Kidney (tissue), 13 donors: ENCODE measurements at regions not wholly inside any gene's neighbourhood (a gene's known extent, or its start where the extent isn't known, plus 50 kb on each side); places are given as distances from the start of the nearest gene placed in this dataset.

ENCODE experiments used
- DNase-seq, 5 donors: peaks; one replicate each; pipeline ENCODE4 v3.0.0-alpha.2; 2013 to 2020
- FAIRE-seq: peaks from 2 replicates; lab custom pipeline; 2012; peaks lifted over from hg19 to GRCh38; lab: Jason Lieb, UNC
- H3K27ac ChIP-seq, 2 donors: one replicate each; pipeline ENCODE4 v1.7.0; 2013; ENCODE audit warnings: low read depth in 2 of 2, low read length in 2 of 2, inconsistent platforms in 1 of 2
- H3K27me3 ChIP-seq: one replicate; pipeline ENCODE4 v1.7.1; 2013; ENCODE audit warnings: low read length, inconsistent platforms; ENCODE audit not compliant: control insufficient read depth, insufficient read depth
- H3K36me3 ChIP-seq, 3 donors: one replicate each; pipeline versions ENCODE4 v1.7.0 to v1.7.1; 2013; ENCODE audit warnings: low read length in 3 of 3, control low read depth in 1 of 3, inconsistent platforms in 1 of 3; ENCODE audit not compliant: insufficient read depth in 3 of 3, control insufficient read depth in 2 of 3
- H3K4me1 ChIP-seq, 3 donors: one replicate each; pipeline versions ENCODE4 v1.7.0 to v1.7.1; 2013; ENCODE audit warnings: low read length in 3 of 3, inconsistent platforms in 1 of 3, low read depth in 1 of 3; ENCODE audit not compliant: control insufficient read depth in 2 of 3, insufficient read depth in 2 of 3
- H3K4me3 ChIP-seq, 3 donors: one replicate each; pipeline versions ENCODE4 v1.7.0 to v1.8.1; 2013; ENCODE audit warnings: low read length in 3 of 3, control low read depth in 1 of 3, inconsistent platforms in 1 of 3
- H3K9ac ChIP-seq, 3 donors: one replicate each; pipeline versions ENCODE4 v1.7.0 to v1.7.1; 2013; ENCODE audit warnings: low read length in 3 of 3, control low read depth in 1 of 3, inconsistent platforms in 1 of 3
- H3K9me3 ChIP-seq, 3 donors: one replicate each; pipeline versions ENCODE4 v1.7.0 to v1.7.1; 2013; ENCODE audit warnings: low read length in 3 of 3, control low read depth in 1 of 3, inconsistent platforms in 1 of 3; ENCODE audit not compliant: control insufficient read depth in 2 of 3, insufficient read depth in 1 of 3
- intact Hi-C: fragments of 100-400 bp; cut with DNase I; formaldehyde crosslinking; loops from one replicate; pipeline ENCODE4 v1.11.1; 2022
- TF ChIP-seq, protein P1 (sequence below): IDR thresholded peaks from 3 replicates; pipeline ENCODE4 v1.5.1; 2012; ENCODE audit warnings: mild to moderate bottlenecking, moderate library complexity, borderline replicate concordance; ENCODE audit not compliant: insufficient read depth; ENCODE audit errors: extremely low read depth
- donor health status: control.
- donor health status: control.
- donor health status: control.
- donor health status: control.
- donor health status: control.
- donor health status: DM: yes; HTN: yes; CAD: no.
- donor health status: Normal renal cell carcinoma (clear cell type).

DNA sequence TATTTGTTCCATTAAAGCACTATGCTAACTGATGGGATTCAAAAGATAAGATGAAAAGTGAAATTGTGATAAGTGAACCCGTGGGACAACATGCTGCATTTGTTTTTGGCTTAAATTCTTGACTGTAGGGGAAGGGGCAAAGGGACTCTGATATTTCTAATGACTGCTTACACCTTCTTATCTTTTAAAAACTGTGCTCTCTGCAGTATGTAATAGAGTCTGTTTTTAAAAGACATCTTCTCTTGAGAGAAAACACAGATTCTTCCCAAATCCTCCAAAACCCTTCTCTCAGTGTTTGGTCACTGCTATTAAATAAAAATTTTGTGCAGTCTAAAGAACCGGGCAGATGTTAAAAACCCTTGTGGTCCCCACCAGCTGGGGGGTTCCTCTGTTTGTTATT is 327.8 kb upstream of the FANCL start:
- Histone ChIP-seq H3K9ac (no peak overlapping the region), H3K27ac (no peak overlapping the region), H3K4me3 (no peak overlapping the region), H3K4me1 (no peaks in the 10 kb centered on the region), H3K9me3 (no peaks in the 10 kb centered on the region), H3K27me3 (no peaks in the 10 kb centered on the region), H3K36me3 (no peaks in the 10 kb centered on the region)
- TF ChIP-seq, protein P1, sequence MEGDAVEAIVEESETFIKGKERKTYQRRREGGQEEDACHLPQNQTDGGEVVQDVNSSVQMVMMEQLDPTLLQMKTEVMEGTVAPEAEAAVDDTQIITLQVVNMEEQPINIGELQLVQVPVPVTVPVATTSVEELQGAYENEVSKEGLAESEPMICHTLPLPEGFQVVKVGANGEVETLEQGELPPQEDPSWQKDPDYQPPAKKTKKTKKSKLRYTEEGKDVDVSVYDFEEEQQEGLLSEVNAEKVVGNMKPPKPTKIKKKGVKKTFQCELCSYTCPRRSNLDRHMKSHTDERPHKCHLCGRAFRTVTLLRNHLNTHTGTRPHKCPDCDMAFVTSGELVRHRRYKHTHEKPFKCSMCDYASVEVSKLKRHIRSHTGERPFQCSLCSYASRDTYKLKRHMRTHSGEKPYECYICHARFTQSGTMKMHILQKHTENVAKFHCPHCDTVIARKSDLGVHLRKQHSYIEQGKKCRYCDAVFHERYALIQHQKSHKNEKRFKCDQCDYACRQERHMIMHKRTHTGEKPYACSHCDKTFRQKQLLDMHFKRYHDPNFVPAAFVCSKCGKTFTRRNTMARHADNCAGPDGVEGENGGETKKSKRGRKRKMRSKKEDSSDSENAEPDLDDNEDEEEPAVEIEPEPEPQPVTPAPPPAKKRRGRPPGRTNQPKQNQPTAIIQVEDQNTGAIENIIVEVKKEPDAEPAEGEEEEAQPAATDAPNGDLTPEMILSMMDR = no peak
- FAIRE-seq = no peak
- no peak for DNase-seq
- intact Hi-C loops = no loop called here

DNA sequence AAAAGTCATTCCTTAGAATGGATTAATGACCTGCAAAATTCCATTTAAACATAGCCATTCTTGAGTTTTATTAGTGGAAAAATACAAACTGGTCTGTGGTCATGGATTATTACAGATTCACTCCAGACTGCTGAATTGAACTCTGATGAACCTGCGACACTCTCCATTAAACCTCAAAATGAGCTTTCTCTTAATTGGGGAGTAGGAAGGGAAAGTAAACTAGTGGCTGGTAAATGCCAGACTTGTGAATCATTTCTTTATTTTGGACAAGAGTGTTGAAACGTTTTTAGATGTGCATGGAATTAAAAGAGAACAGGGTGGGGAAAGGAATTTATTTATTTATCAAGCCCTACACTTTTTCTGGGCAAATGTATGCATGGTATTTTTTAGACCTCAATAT is 321.2 kb upstream of the FANCL start:
- intact Hi-C loops = no loop called here
- TF ChIP-seq, protein P1 = no peak
- H3K9me3 ChIP-seq = no peaks in the 10 kb centered on the region
- H3K27ac ChIP-seq = no peak overlapping the region
- no peak overlapping the region for H3K4me3 ChIP-seq
- no peaks in the 10 kb centered on the region for H3K36me3 ChIP-seq
- DNase-seq (peak in 2 of 5 donors; percentile 18 to 32), FAIRE-seq (no peak)
- no peaks in the 10 kb centered on the region for H3K27me3 ChIP-seq
- no peak overlapping the region for H3K9ac ChIP-seq
- H3K4me1 ChIP-seq = no peaks in the 10 kb centered on the region

DNA sequence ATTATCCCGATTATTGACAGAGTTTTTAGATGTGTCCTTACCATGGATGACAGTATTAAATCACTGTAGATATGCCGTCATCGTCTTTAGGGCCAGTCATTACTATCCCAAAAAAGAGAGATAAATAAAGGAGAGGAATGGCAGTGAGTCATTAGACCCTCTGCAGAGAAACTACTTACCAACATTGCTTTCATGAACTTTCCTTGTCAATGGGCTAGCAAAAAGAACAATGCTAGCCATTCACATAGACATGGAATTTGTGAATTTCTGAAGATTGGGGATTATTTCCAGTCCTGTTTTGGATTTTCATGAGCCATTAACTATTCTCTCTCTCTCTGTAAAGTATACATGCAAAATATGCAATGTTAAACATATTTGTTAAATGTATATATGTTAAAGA is 319.4 kb upstream of the FANCL start:
- intact Hi-C loops = no loop called here
- Histone ChIP-seq H3K4me3 (no peak overlapping the region), H3K36me3 (no peaks in the 10 kb centered on the region), H3K9me3 (no peaks in the 10 kb centered on the region), H3K4me1 (no peaks in the 10 kb centered on the region), H3K9ac (no peak overlapping the region), H3K27me3 (no peaks in the 10 kb centered on the region), H3K27ac (no peak overlapping the region)
- no peak for DNase-seq
- FAIRE-seq = no peak
- TF ChIP-seq, protein P1 = no peak

DNA sequence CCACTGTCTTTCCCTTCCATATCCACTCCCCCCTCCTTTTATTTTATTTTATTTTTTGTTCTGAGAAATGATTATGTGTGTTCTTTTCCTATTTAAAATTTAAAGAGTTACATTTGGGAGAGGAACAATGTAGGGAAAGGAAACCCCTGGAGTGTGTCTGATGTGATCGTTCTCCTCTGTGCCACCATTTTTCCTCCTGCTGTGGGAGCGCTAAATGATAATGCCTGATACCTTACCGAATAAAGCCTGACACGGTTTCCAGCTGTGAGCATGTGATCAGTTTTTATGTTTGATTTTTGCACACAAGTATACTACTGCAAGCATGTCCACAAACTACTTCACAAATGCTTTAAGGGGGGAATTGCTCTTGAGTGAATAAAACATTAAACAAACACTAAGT is 317.8 kb upstream of the FANCL start:
- intact Hi-C loops = no loop called here
- TF ChIP-seq, protein P1 = no peak
- Histone ChIP-seq H3K27me3 (no peaks in the 10 kb centered on the region), H3K4me1 (no peaks in the 10 kb centered on the region), H3K27ac (no peak overlapping the region), H3K36me3 (no peaks in the 10 kb centered on the region), H3K9ac (no peak overlapping the region), H3K9me3 (no peaks in the 10 kb centered on the region), H3K4me3 (no peak overlapping the region)
- DNase-seq (no peak), FAIRE-seq (no peak)
